Stomach (tissue), 4 donors: ENCODE measurements at regions not wholly inside any gene's neighbourhood (a gene's known extent, or its start where the extent isn't known, plus 50 kb on each side); places are given as distances from the start of the nearest gene placed in this dataset.

Source experiments
- EP300 ChIP-seq: sonication (generic); formaldehyde crosslinking; IDR thresholded peaks from one replicate; pipeline ENCODE4 v1.6.1; 2017; ENCODE audit warnings: antibody characterized with exemption
- TF ChIP-seq, protein P1 (sequence below), 7 experiments: fragments of 450-650 bp in 4 of 7; fragments of 200-600 bp in 3 of 7; sonication (generic) in 3 of 7; IDR thresholded peaks; one replicate each; pipeline ENCODE4 v1.5.1; 2016 to 2019; ENCODE audit warnings: antibody characterized with exemption in 7 of 7, control low read depth in 2 of 7, mild to moderate bottlenecking in 1 of 7

GRCh38 chr20:10735195-10735949, 61.6 kb upstream of the JAG1 start:
- TF ChIP-seq, protein P1, sequence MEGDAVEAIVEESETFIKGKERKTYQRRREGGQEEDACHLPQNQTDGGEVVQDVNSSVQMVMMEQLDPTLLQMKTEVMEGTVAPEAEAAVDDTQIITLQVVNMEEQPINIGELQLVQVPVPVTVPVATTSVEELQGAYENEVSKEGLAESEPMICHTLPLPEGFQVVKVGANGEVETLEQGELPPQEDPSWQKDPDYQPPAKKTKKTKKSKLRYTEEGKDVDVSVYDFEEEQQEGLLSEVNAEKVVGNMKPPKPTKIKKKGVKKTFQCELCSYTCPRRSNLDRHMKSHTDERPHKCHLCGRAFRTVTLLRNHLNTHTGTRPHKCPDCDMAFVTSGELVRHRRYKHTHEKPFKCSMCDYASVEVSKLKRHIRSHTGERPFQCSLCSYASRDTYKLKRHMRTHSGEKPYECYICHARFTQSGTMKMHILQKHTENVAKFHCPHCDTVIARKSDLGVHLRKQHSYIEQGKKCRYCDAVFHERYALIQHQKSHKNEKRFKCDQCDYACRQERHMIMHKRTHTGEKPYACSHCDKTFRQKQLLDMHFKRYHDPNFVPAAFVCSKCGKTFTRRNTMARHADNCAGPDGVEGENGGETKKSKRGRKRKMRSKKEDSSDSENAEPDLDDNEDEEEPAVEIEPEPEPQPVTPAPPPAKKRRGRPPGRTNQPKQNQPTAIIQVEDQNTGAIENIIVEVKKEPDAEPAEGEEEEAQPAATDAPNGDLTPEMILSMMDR (IDR thresholded peaks at IDR 0.05): no peak
- TF ChIP-seq EP300: no peak
